ENCODE measurements at regions not wholly inside any gene's neighbourhood (a gene's known extent, or its start where the extent isn't known, plus 50 kb on each side); places are given as distances from the start of the nearest gene placed in this dataset.

- Histone ChIP-seq H3K9me3 (peaks cover 0 to 3% (median 0%) of the 10 kb centered on the region in 12 donors), H3K4me3 (no peak overlapping the region), H3K27me3 (no peaks in the 10 kb centered on the region), H3K36me3 (no peaks in the 10 kb centered on the region), H3K4me1 (no peaks in the 10 kb centered on the region), H3K27ac (no peak overlapping the region)
- intact Hi-C loops (cut with DNase I), result no loop called here
- TF ChIP-seq CTCF (IDR thresholded peaks at IDR 0.05) (no peak), POLR2A (IDR thresholded peaks at IDR 0.05) (no peak)
- WGBS, 4 donors, result 66 to 78% (median 69%) methylated on average over 4 of the region's 4 CpGs
- ATAC-seq, result no peak
- no peak for DNase-seq
These were observed 1977.9 kb upstream of the ADGRL3 start for GRCh38 chr4:59222221-59222620.

- H3K9me3 ChIP-seq, result peaks cover 0 to 3% (median 0%) of the 10 kb centered on the region in 12 donors
- no peak overlapping the region for H3K4me3 ChIP-seq
- DNase-seq, result no peak
- 50 to 58% (median 52%) methylated on average over 2 of the region's 2 CpGs for WGBS, 4 donors
- intact Hi-C loops (cut with DNase I), result no loop called here
- no peaks in the 10 kb centered on the region for H3K36me3 ChIP-seq
- no peak overlapping the region for H3K27ac ChIP-seq
- no peaks in the 10 kb centered on the region for H3K27me3 ChIP-seq
- no peak for ATAC-seq
- TF ChIP-seq POLR2A (IDR thresholded peaks at IDR 0.05) (no peak), CTCF (IDR thresholded peaks at IDR 0.05) (no peak)
- no peaks in the 10 kb centered on the region for H3K4me1 ChIP-seq
These were observed 1976.7 kb upstream of the ADGRL3 start for GRCh38 chr4:59223292-59223941.

GRCh38 chr4:59238212-59238611 is 1961.9 kb upstream of the ADGRL3 start:
- 64 to 72% (median 66%) methylated on average over 2 to 3 of the region's 3 CpGs for WGBS, 4 donors
- DNase-seq (no peak), ATAC-seq (no peak)
- no peaks in the 10 kb centered on the region for H3K4me1 ChIP-seq
- no peak for TF ChIP-seq CTCF (IDR thresholded peaks at IDR 0.05)
- TF ChIP-seq POLR2A (IDR thresholded peaks at IDR 0.05), result no peak
- intact Hi-C loops (cut with DNase I), result no loop called here
- no peak overlapping the region for H3K27ac ChIP-seq
- H3K36me3 ChIP-seq, result no peaks in the 10 kb centered on the region
- H3K27me3 ChIP-seq, result no peaks in the 10 kb centered on the region
- no peak overlapping the region for H3K4me3 ChIP-seq
- H3K9me3 ChIP-seq, result peaks cover 0 to 35% (median 0%) of the 10 kb centered on the region in 12 donors

GRCh38 chr4:59240011-59240410 is 1960.1 kb upstream of the ADGRL3 start:
- no peak overlapping the region for H3K4me3 ChIP-seq
- intact Hi-C loops (cut with DNase I), result loop anchor here in 2 of 10 donors (10.0 kb wide), 2 partner anchors 755 to 955 kb away; no protein-coding TSS in a partner anchor
- no peak for DNase-seq
- H3K27me3 ChIP-seq, result no peaks in the 10 kb centered on the region
- 55 to 65% (median 61%) methylated on average over 7 of the region's 7 CpGs for WGBS, 4 donors
- TF ChIP-seq POLR2A (IDR thresholded peaks at IDR 0.05) (no peak), CTCF (IDR thresholded peaks at IDR 0.05) (no peak)
- peaks cover 0 to 23% (median 0%) of the 10 kb centered on the region in 12 donors for H3K9me3 ChIP-seq
- H3K27ac ChIP-seq, result no peak overlapping the region
- H3K4me1 ChIP-seq, result no peaks in the 10 kb centered on the region
- no peak for ATAC-seq
- H3K36me3 ChIP-seq, result no peaks in the 10 kb centered on the region

All from heart left ventricle (tissue), 16 donors.